ENCODE measurements at regions not wholly inside any gene's neighbourhood (a gene's known extent, or its start where the extent isn't known, plus 50 kb on each side); places are given as distances from the start of the nearest gene placed in this dataset.
A peak's percentile ranks its signal among the peaks of the same experiment; 100 is the strongest.

GRCh38 chr5:6026766-6027406, 351.5 kb downstream of the MED10 start:
- no peak for DNase-seq (ENCODE audit: low read depth)

GRCh38 chr5:6019612-6020011, 358.7 kb downstream of the MED10 start:
- DNase-seq (ENCODE audit: low read depth), result no peak

- no peak for DNase-seq (ENCODE audit: low read depth)
Observed at GRCh38 chr5:6013506-6013905, 364.8 kb downstream of the MED10 start.

- DNase-seq (ENCODE audit: low read depth), result no peak
Observed at GRCh38 chr5:6011199-6011598, 367.1 kb downstream of the MED10 start.

GRCh38 chr5:6006838-6007314, 371.5 kb downstream of the MED10 start:
- DNase-seq (ENCODE audit: low read depth), result no peak

GRCh38 chr5:6003040-6003825, 375.1 kb downstream of the MED10 start:
- peak; percentile 15 for DNase-seq (ENCODE audit: low read depth)

- DNase-seq (ENCODE audit: low read depth), result no peak
Observed at GRCh38 chr5:6000867-6001266, 377.5 kb downstream of the MED10 start.

GRCh38 chr5:5995819-5996218, 382.5 kb downstream of the MED10 start:
- no peak for DNase-seq (ENCODE audit: low read depth)

GRCh38 chr5:5986492-5987178, 391.7 kb downstream of the MED10 start:
- no peak for DNase-seq (ENCODE audit: low read depth)

- no peak for DNase-seq (ENCODE audit: low read depth)
Observed at GRCh38 chr5:5985332-5985731, 393.0 kb downstream of the MED10 start.

GRCh38 chr5:5983261-5983980, 394.9 kb downstream of the MED10 start:
- no peak for DNase-seq (ENCODE audit: low read depth)

- no peak for DNase-seq (ENCODE audit: low read depth)
Observed at GRCh38 chr5:5981562-5981961, 396.8 kb downstream of the MED10 start.

GRCh38 chr5:5980538-5980895, 397.8 kb downstream of the MED10 start:
- no peak for DNase-seq (ENCODE audit: low read depth)

GRCh38 chr5:5979761-5980537, 398.4 kb downstream of the MED10 start:
- no peak for DNase-seq (ENCODE audit: low read depth)

- peak; percentile 49 for DNase-seq (ENCODE audit: low read depth)
Observed at GRCh38 chr5:5979377-5979760, 399.0 kb downstream of the MED10 start.

GRCh38 chr5:5978501-5979376, 399.6 kb downstream of the MED10 start:
- no peak for DNase-seq (ENCODE audit: low read depth)

- no peak for DNase-seq (ENCODE audit: low read depth)
Observed at GRCh38 chr5:5971203-5971602, 407.1 kb downstream of the MED10 start.

- no peak for DNase-seq (ENCODE audit: low read depth)
Observed at GRCh38 chr5:5969942-5970483, 408.3 kb downstream of the MED10 start.

- no peak for DNase-seq (ENCODE audit: low read depth)
Observed at GRCh38 chr5:5968981-5969380, 409.4 kb downstream of the MED10 start.

GRCh38 chr5:5967944-5968343, 410.4 kb downstream of the MED10 start:
- no peak for DNase-seq (ENCODE audit: low read depth)
